ENCODE measurements at regions not wholly inside any gene's neighbourhood (a gene's known extent, or its start where the extent isn't known, plus 50 kb on each side); places are given as distances from the start of the nearest gene placed in this dataset.

GRCh38 chr15:69750253-69750652, 297.6 kb downstream of the RPLP1 start:
- no peaks in the 10 kb centered on the region for H3K79me2 ChIP-seq (ENCODE audit: insufficient read depth, low read length)
- H4K20me1 ChIP-seq (ENCODE audit: insufficient read depth, low read length, poor library complexity, severe bottlenecking): no peaks in the 10 kb centered on the region
- H3K4me1 ChIP-seq (ENCODE audit: insufficient read depth, low read length, poor library complexity, severe bottlenecking): peaks cover 23% of the 10 kb centered on the region
- H3K9me2 ChIP-seq (replicated peaks; ENCODE audit: low read depth, low read length): no peaks in the 10 kb centered on the region
- H3K9me3 ChIP-seq (ENCODE audit: insufficient read depth, low read depth, low read length): no peaks in the 10 kb centered on the region; the same call in 1 of the 2 replicates
- H2AFZ ChIP-seq (ENCODE audit: low read length): no peak overlapping the region
- H3F3A ChIP-seq (ENCODE audit: low read depth): no peaks in the 10 kb centered on the region
- no peaks in the 10 kb centered on the region for H3K27me3 ChIP-seq (ENCODE audit: insufficient read depth, low read length, poor library complexity, severe bottlenecking)
- no peak overlapping the region for H3K4me2 ChIP-seq (ENCODE audit: low read depth, low read length, poor library complexity, severe bottlenecking)
- H3K4me3 ChIP-seq (ENCODE audit: low read length, poor library complexity, severe bottlenecking): no peak overlapping the region
- no peaks in the 10 kb centered on the region for H3K36me3 ChIP-seq (ENCODE audit: insufficient read depth, low read length)
- no peak for TF ChIP-seq CTCF (conservative IDR thresholded peaks at IDR 0.05; ENCODE audit: low read length)
- TF ChIP-seq EZH2phosphoT487 (IDR thresholded peaks at IDR 0.05; ENCODE audit: borderline replicate concordance): no peak
- H3K9ac ChIP-seq (ENCODE audit: low read depth, low read length, poor library complexity, severe bottlenecking): no peak overlapping the region

- H3K27me3 ChIP-seq (ENCODE audit: insufficient read depth, low read length, poor library complexity, severe bottlenecking): no peaks in the 10 kb centered on the region
- 0 out of 2 replicates have a peak, but pooled peaks cover 4% of the 10 kb centered on the region for H3F3A ChIP-seq (ENCODE audit: low read depth)
- H3K4me2 ChIP-seq (ENCODE audit: low read depth, low read length, poor library complexity, severe bottlenecking): no peak overlapping the region
- H3K9ac ChIP-seq (ENCODE audit: low read depth, low read length, poor library complexity, severe bottlenecking): no peak overlapping the region
- no peaks in the 10 kb centered on the region for H3K36me3 ChIP-seq (ENCODE audit: insufficient read depth, low read length)
- no peaks in the 10 kb centered on the region; the same call in 1 of the 2 replicates for H3K9me3 ChIP-seq (ENCODE audit: insufficient read depth, low read depth, low read length)
- no peaks in the 10 kb centered on the region for H3K79me2 ChIP-seq (ENCODE audit: insufficient read depth, low read length)
- H2AFZ ChIP-seq (ENCODE audit: low read length): no peak overlapping the region
- H4K20me1 ChIP-seq (ENCODE audit: insufficient read depth, low read length, poor library complexity, severe bottlenecking): no peaks in the 10 kb centered on the region
- no peak for TF ChIP-seq EZH2phosphoT487 (IDR thresholded peaks at IDR 0.05; ENCODE audit: borderline replicate concordance)
- H3K9me2 ChIP-seq (replicated peaks; ENCODE audit: low read depth, low read length): no peaks in the 10 kb centered on the region
- no peak overlapping the region for H3K4me3 ChIP-seq (ENCODE audit: low read length, poor library complexity, severe bottlenecking)
- H3K4me1 ChIP-seq (ENCODE audit: insufficient read depth, low read length, poor library complexity, severe bottlenecking): peaks cover 32% of the 10 kb centered on the region
Observed at GRCh38 chr15:69751147-69751546, 298.5 kb downstream of the RPLP1 start.

GRCh38 chr15:69751566-69751965, 298.9 kb downstream of the RPLP1 start:
- TF ChIP-seq EZH2phosphoT487 (IDR thresholded peaks at IDR 0.05; ENCODE audit: borderline replicate concordance): no peak
- no peak for TF ChIP-seq CTCF (conservative IDR thresholded peaks at IDR 0.05; ENCODE audit: low read length)
- 0 out of 2 replicates have a peak, but pooled peaks cover 4% of the 10 kb centered on the region for H3F3A ChIP-seq (ENCODE audit: low read depth)
- no peaks in the 10 kb centered on the region for H3K36me3 ChIP-seq (ENCODE audit: insufficient read depth, low read length)
- H3K9me2 ChIP-seq (replicated peaks; ENCODE audit: low read depth, low read length): no peaks in the 10 kb centered on the region
- H3K4me1 ChIP-seq (ENCODE audit: insufficient read depth, low read length, poor library complexity, severe bottlenecking): peaks cover 36% of the 10 kb centered on the region
- H3K79me2 ChIP-seq (ENCODE audit: insufficient read depth, low read length): no peaks in the 10 kb centered on the region
- no peaks in the 10 kb centered on the region; the same call in 1 of the 2 replicates for H3K9me3 ChIP-seq (ENCODE audit: insufficient read depth, low read depth, low read length)
- H3K4me2 ChIP-seq (ENCODE audit: low read depth, low read length, poor library complexity, severe bottlenecking): no peak overlapping the region
- H3K4me3 ChIP-seq (ENCODE audit: low read length, poor library complexity, severe bottlenecking): no peak overlapping the region
- no peaks in the 10 kb centered on the region for H3K27me3 ChIP-seq (ENCODE audit: insufficient read depth, low read length, poor library complexity, severe bottlenecking)
- no peaks in the 10 kb centered on the region for H4K20me1 ChIP-seq (ENCODE audit: insufficient read depth, low read length, poor library complexity, severe bottlenecking)
- H3K9ac ChIP-seq (ENCODE audit: low read depth, low read length, poor library complexity, severe bottlenecking): no peak overlapping the region
- H2AFZ ChIP-seq (ENCODE audit: low read length): no peak overlapping the region

- Histone ChIP-seq H3K9me2 (replicated peaks; ENCODE audit: low read depth, low read length) (no peaks in the 10 kb centered on the region), H3F3A (ENCODE audit: low read depth) (0 out of 2 replicates have a peak, but pooled peaks cover 4% of the 10 kb centered on the region), H3K27me3 (ENCODE audit: insufficient read depth, low read length, poor library complexity, severe bottlenecking) (no peaks in the 10 kb centered on the region), H3K4me2 (ENCODE audit: low read depth, low read length, poor library complexity, severe bottlenecking) (no peak overlapping the region), H2AFZ (ENCODE audit: low read length) (no peak overlapping the region), H4K20me1 (ENCODE audit: insufficient read depth, low read length, poor library complexity, severe bottlenecking) (no peaks in the 10 kb centered on the region), H3K9me3 (ENCODE audit: insufficient read depth, low read depth, low read length) (no peaks in the 10 kb centered on the region; the same call in 1 of the 2 replicates), H3K4me1 (ENCODE audit: insufficient read depth, low read length, poor library complexity, severe bottlenecking) (peaks cover 50% of the 10 kb centered on the region), H3K36me3 (ENCODE audit: insufficient read depth, low read length) (no peaks in the 10 kb centered on the region), H3K9ac (ENCODE audit: low read depth, low read length, poor library complexity, severe bottlenecking) (no peak overlapping the region), H3K79me2 (ENCODE audit: insufficient read depth, low read length) (no peaks in the 10 kb centered on the region), H3K4me3 (ENCODE audit: low read length, poor library complexity, severe bottlenecking) (no peak overlapping the region)
- no peak for TF ChIP-seq EZH2phosphoT487 (IDR thresholded peaks at IDR 0.05; ENCODE audit: borderline replicate concordance)
- no peak for TF ChIP-seq CTCF (conservative IDR thresholded peaks at IDR 0.05; ENCODE audit: low read length)
Observed at GRCh38 chr15:69753867-69754266, 301.2 kb downstream of the RPLP1 start.

Measured in Loucy (cell line).